ENCODE measurements at regions not wholly inside any gene's neighbourhood (a gene's known extent, or its start where the extent isn't known, plus 50 kb on each side); places are given as distances from the start of the nearest gene placed in this dataset.
A peak's percentile ranks its signal among the peaks of the same experiment; 100 is the strongest.
"Not testable (repeated sequence)": the region's sequence is repeated elsewhere in the genome, so short reads cannot be mapped to it uniquely, and the experiment has no call there.

GRCh38 chr1:187038784-187039183 lies 210.0 kb downstream of the PLA2G4A start:
- no peak for DNase-seq (ENCODE audit: low read depth in 1 of 2, low spot score in 1 of 2)

GRCh38 chr1:187041104-187041503 lies 212.4 kb downstream of the PLA2G4A start:
- no peak for DNase-seq (ENCODE audit: low read depth in 1 of 2, low spot score in 1 of 2)

GRCh38 chr1:187042538-187042937 lies 213.8 kb downstream of the PLA2G4A start:
- DNase-seq (ENCODE audit: low read depth in 1 of 2, low spot score in 1 of 2) = no peak

- DNase-seq (ENCODE audit: low read depth in 1 of 2, low spot score in 1 of 2) = not testable (repeated sequence)
Measured at GRCh38 chr1:187043433-187043832, 214.7 kb downstream of the PLA2G4A start.

- DNase-seq (ENCODE audit: low read depth in 1 of 2, low spot score in 1 of 2) = no peak
Measured at GRCh38 chr1:187044411-187044810, 215.7 kb downstream of the PLA2G4A start.

GRCh38 chr1:187045371-187045770 lies 216.6 kb downstream of the PLA2G4A start:
- no peak for DNase-seq (ENCODE audit: low read depth in 1 of 2, low spot score in 1 of 2)

- no peak for DNase-seq (ENCODE audit: low read depth in 1 of 2, low spot score in 1 of 2)
Measured at GRCh38 chr1:187046293-187046692, 217.5 kb downstream of the PLA2G4A start.

GRCh38 chr1:187047298-187047697 lies 218.5 kb downstream of the PLA2G4A start:
- DNase-seq (ENCODE audit: low read depth in 1 of 2, low spot score in 1 of 2) = no peak

- DNase-seq (ENCODE audit: low read depth in 1 of 2, low spot score in 1 of 2) = peak in 1 of 2 donors; percentile 4
Measured at GRCh38 chr1:187051618-187052232, 223.0 kb downstream of the PLA2G4A start.

- DNase-seq (ENCODE audit: low read depth in 1 of 2, low spot score in 1 of 2) = no peak
Measured at GRCh38 chr1:187053876-187054275, 225.1 kb downstream of the PLA2G4A start.

GRCh38 chr1:187054862-187055757 lies 226.4 kb downstream of the PLA2G4A start:
- DNase-seq (ENCODE audit: low read depth in 1 of 2, low spot score in 1 of 2) = no peak

- no peak for DNase-seq (ENCODE audit: low read depth in 1 of 2, low spot score in 1 of 2)
Measured at GRCh38 chr1:187063271-187063670, 234.5 kb downstream of the PLA2G4A start.

GRCh38 chr1:187067160-187067559 lies 238.4 kb downstream of the PLA2G4A start:
- DNase-seq (ENCODE audit: low read depth in 1 of 2, low spot score in 1 of 2) = no peak

- DNase-seq (ENCODE audit: low read depth in 1 of 2, low spot score in 1 of 2) = no peak
Measured at GRCh38 chr1:187070076-187070475, 241.3 kb downstream of the PLA2G4A start.

GRCh38 chr1:187072262-187073034 lies 243.7 kb downstream of the PLA2G4A start:
- DNase-seq (ENCODE audit: low read depth in 1 of 2, low spot score in 1 of 2) = not testable (repeated sequence)

- DNase-seq (ENCODE audit: low read depth in 1 of 2, low spot score in 1 of 2) = not testable (repeated sequence)
Measured at GRCh38 chr1:187073035-187073560, 244.3 kb downstream of the PLA2G4A start.

GRCh38 chr1:187073634-187074245 lies 245.0 kb downstream of the PLA2G4A start:
- DNase-seq (ENCODE audit: low read depth in 1 of 2, low spot score in 1 of 2) = not testable (repeated sequence)

GRCh38 chr1:187074445-187075048 lies 245.8 kb downstream of the PLA2G4A start:
- DNase-seq (ENCODE audit: low read depth in 1 of 2, low spot score in 1 of 2) = no peak

- DNase-seq (ENCODE audit: low read depth in 1 of 2, low spot score in 1 of 2) = no peak
Measured at GRCh38 chr1:187076922-187077321, 248.2 kb downstream of the PLA2G4A start.

- no peak for DNase-seq (ENCODE audit: low read depth in 1 of 2, low spot score in 1 of 2)
Measured at GRCh38 chr1:187078321-187078720, 249.6 kb downstream of the PLA2G4A start.

GRCh38 chr1:187078916-187079315 lies 250.2 kb downstream of the PLA2G4A start:
- DNase-seq (ENCODE audit: low read depth in 1 of 2, low spot score in 1 of 2) = no peak

Measured in activated CD4-positive, alpha-beta T cell treated with anti-CD3 and anti-CD28 coated beads, Interleukin-2, amount 50 U/mL, for 24 hours (primary cell).